ENCODE measurements at regions not wholly inside any gene's neighbourhood (a gene's known extent, or its start where the extent isn't known, plus 50 kb on each side); places are given as distances from the start of the nearest gene placed in this dataset.
A peak's percentile ranks its signal among the peaks of the same experiment; 100 is the strongest.

DNA sequence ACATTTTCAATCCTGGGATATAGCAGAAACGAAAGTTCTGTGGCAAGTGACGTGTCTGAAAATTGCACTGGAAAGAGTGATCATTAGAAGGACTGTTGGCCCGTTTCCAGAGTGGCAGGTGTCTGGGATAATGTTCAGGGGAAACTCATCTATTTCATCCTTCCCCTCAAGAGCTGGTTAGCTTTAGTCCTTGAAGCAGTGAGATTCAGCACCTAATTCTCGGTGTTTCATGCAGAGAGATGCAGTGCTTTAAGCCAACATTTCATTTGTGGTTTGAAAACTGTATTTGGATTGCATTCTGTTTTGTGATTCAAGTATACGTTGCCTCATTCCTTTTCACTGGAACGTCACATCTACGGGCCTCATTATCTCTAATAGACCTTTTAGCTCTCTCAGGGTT is 205.0 kb upstream of the RAG2 start:
- POLR2A ChIA-PET = no interaction called here
- intact Hi-C loops (cut with micrococcal nuclease; ENCODE audit: unreplicated experiment) = no loop called here
- CTCF ChIA-PET = no interaction called here

DNA sequence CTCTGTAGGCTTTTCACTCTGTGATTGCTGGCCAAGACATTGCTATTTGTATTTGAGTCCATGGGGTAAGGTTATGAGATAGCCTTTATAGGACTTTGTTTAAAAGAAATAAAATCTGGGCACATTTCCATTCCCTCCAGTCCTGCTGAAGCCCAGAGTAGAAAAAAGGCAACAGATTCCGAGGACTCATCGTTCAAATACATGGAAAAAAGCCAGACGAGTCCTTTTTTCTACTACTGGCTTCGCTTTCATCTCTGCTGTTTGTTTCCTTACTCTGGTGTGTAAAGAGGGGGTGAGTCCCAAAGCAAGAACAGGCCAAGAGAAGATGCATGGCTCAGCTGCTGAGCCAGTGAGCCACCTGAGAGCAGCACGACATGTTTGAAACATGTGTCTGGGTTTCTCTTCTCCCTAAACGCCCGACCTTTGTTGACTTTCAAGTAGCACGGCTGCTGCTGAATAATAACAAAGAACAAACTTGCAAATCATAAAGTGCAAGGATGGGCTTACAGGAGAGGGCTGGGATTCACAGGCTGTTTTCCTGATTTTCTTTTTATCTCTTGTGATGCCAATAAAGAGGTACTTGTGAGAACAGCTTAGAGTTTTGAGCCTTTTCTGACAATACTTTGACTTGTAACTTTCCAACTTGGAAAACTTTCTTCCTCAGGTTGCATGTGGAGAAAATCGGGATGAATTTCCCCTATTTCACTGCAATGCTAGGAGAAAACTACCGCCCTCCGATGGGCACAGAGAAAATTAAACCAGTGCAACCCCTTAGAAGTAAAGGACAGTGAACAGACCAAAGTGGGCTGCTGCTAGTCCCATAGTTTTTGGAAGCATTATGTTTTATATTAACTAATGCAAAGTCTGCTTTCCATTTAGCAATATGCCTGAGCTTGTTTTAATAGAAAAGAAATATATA is 195.2 kb upstream of the RAG2 start:
- H3K4me3 ChIP-seq (ENCODE audit: low read depth in 2 of 2, low read length in 2 of 2) = no peak overlapping the region
- intact Hi-C loops (cut with micrococcal nuclease; ENCODE audit: unreplicated experiment) = no loop called here
- BruUV-seq (replicated peaks) = no TSS peak
- no peak overlapping the region for H3K27ac ChIP-seq (ENCODE audit: low read length)
- no peaks in the 10 kb centered on the region for H3K36me3 ChIP-seq (ENCODE audit: control insufficient read depth, insufficient read depth, low read length)
- H3K9me3 ChIP-seq (ENCODE audit: control insufficient read depth, insufficient read depth, low read depth, low read length) = no peaks in the 10 kb centered on the region
- ChIA-PET CTCF (interaction anchor here (0.6 kb wide), 1 partner anchor 911 kb away, joined by 3 read pairs; no protein-coding TSS in a partner anchor), POLR2A (no interaction called here)
- peaks cover 5% of the 10 kb centered on the region; the same call in 1 of the 2 replicates for H3K27me3 ChIP-seq (ENCODE audit: control insufficient read depth, insufficient read depth, low read length)
- no peak for ATAC-seq
- TF ChIP-seq, protein P1, sequence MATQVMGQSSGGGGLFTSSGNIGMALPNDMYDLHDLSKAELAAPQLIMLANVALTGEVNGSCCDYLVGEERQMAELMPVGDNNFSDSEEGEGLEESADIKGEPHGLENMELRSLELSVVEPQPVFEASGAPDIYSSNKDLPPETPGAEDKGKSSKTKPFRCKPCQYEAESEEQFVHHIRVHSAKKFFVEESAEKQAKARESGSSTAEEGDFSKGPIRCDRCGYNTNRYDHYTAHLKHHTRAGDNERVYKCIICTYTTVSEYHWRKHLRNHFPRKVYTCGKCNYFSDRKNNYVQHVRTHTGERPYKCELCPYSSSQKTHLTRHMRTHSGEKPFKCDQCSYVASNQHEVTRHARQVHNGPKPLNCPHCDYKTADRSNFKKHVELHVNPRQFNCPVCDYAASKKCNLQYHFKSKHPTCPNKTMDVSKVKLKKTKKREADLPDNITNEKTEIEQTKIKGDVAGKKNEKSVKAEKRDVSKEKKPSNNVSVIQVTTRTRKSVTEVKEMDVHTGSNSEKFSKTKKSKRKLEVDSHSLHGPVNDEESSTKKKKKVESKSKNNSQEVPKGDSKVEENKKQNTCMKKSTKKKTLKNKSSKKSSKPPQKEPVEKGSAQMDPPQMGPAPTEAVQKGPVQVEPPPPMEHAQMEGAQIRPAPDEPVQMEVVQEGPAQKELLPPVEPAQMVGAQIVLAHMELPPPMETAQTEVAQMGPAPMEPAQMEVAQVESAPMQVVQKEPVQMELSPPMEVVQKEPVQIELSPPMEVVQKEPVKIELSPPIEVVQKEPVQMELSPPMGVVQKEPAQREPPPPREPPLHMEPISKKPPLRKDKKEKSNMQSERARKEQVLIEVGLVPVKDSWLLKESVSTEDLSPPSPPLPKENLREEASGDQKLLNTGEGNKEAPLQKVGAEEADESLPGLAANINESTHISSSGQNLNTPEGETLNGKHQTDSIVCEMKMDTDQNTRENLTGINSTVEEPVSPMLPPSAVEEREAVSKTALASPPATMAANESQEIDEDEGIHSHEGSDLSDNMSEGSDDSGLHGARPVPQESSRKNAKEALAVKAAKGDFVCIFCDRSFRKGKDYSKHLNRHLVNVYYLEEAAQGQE (IDR thresholded peaks at IDR 0.05; ENCODE audit: insufficient read depth in 1 of 2, low read depth in 2 of 2, low read length in 1 of 2) = no peak
- TF ChIP-seq TCF7L2 (IDR thresholded peaks at IDR 0.05; ENCODE audit: low read depth, low read length) = no peak
- TF ChIP-seq, protein P2, sequence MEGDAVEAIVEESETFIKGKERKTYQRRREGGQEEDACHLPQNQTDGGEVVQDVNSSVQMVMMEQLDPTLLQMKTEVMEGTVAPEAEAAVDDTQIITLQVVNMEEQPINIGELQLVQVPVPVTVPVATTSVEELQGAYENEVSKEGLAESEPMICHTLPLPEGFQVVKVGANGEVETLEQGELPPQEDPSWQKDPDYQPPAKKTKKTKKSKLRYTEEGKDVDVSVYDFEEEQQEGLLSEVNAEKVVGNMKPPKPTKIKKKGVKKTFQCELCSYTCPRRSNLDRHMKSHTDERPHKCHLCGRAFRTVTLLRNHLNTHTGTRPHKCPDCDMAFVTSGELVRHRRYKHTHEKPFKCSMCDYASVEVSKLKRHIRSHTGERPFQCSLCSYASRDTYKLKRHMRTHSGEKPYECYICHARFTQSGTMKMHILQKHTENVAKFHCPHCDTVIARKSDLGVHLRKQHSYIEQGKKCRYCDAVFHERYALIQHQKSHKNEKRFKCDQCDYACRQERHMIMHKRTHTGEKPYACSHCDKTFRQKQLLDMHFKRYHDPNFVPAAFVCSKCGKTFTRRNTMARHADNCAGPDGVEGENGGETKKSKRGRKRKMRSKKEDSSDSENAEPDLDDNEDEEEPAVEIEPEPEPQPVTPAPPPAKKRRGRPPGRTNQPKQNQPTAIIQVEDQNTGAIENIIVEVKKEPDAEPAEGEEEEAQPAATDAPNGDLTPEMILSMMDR (IDR thresholded peaks at IDR 0.05) = peak; percentile 22; the same call in 1 of the 2 replicates
- no peaks in the 10 kb centered on the region for H3K4me1 ChIP-seq (ENCODE audit: control insufficient read depth, insufficient read depth, low read length)
- in situ Hi-C loops (cut with HindIII; ENCODE audit: low pct_unique_long_range_greater_than_20kb, low sequenced_read_pairs) = no loop called here
- DNase-seq (ENCODE audit: low read depth, low spot score) = no peak

More for the DNA sequence above, 205.0 kb upstream of the RAG2 start:
- TF ChIP-seq POLR2AphosphoS5 (IDR thresholded peaks at IDR 0.05; ENCODE audit: low read depth, low read length) = no peak
- no peak for TF ChIP-seq TCF7L2 (IDR thresholded peaks at IDR 0.05; ENCODE audit: low read depth, low read length)
- TF ChIP-seq, protein P2 (IDR thresholded peaks at IDR 0.05) = no peak
- TF ChIP-seq, protein P1 (IDR thresholded peaks at IDR 0.05; ENCODE audit: insufficient read depth in 1 of 2, low read depth in 2 of 2, low read length in 1 of 2) = no peak
- no peak for TF ChIP-seq SIN3A (IDR thresholded peaks at IDR 0.05; ENCODE audit: borderline replicate concordance, insufficient read depth, low read depth, low read length)
- Histone ChIP-seq H3K4me1 (ENCODE audit: control insufficient read depth, insufficient read depth, low read length) (no peaks in the 10 kb centered on the region), H3K27ac (ENCODE audit: low read length) (no peak overlapping the region), H3K27me3 (ENCODE audit: control insufficient read depth, insufficient read depth, low read length) (no peaks in the 10 kb centered on the region), H3K4me3 (ENCODE audit: low read depth in 2 of 2, low read length in 2 of 2) (no peak overlapping the region), H3K9me3 (ENCODE audit: control insufficient read depth, insufficient read depth, low read depth, low read length) (no peaks in the 10 kb centered on the region), H3K36me3 (ENCODE audit: control insufficient read depth, insufficient read depth, low read length) (no peaks in the 10 kb centered on the region)
- ATAC-seq = no peak
- no peak for DNase-seq (ENCODE audit: low read depth, low spot score)
- in situ Hi-C loops (cut with HindIII; ENCODE audit: low pct_unique_long_range_greater_than_20kb, low sequenced_read_pairs) = no loop called here
- BruUV-seq (replicated peaks) = no TSS peak

Data from Panc1 (cell line).